ENCODE measurements at regions not wholly inside any gene's neighbourhood (a gene's known extent, or its start where the extent isn't known, plus 50 kb on each side); places are given as distances from the start of the nearest gene placed in this dataset.

- no peak for TF ChIP-seq CTCF (conservative IDR thresholded peaks at IDR 0.05; ENCODE audit: low read depth, low read length)
- TF ChIP-seq EZH2 (IDR thresholded peaks at IDR 0.05; ENCODE audit: borderline replicate concordance, low read depth, low read length, poor library complexity, severe bottlenecking) = no peak
These were observed 64.7 kb upstream of the SELENOP start for GRCh38 chr5:42876375-42876844.
